ENCODE measurements at regions not wholly inside any gene's neighbourhood (a gene's known extent, or its start where the extent isn't known, plus 50 kb on each side); places are given as distances from the start of the nearest gene placed in this dataset.
"Not testable (repeated sequence)": the region's sequence is repeated elsewhere in the genome, so short reads cannot be mapped to it uniquely, and the experiment has no call there.

- peak; percentile 93 for DNase-seq
Observed at GRCh38 chr14:30270200-30271161, 288.5 kb upstream of the G2E3 start.

GRCh38 chr14:30271811-30272323 lies 287.1 kb upstream of the G2E3 start:
- DNase-seq: peak; percentile 0

DNA sequence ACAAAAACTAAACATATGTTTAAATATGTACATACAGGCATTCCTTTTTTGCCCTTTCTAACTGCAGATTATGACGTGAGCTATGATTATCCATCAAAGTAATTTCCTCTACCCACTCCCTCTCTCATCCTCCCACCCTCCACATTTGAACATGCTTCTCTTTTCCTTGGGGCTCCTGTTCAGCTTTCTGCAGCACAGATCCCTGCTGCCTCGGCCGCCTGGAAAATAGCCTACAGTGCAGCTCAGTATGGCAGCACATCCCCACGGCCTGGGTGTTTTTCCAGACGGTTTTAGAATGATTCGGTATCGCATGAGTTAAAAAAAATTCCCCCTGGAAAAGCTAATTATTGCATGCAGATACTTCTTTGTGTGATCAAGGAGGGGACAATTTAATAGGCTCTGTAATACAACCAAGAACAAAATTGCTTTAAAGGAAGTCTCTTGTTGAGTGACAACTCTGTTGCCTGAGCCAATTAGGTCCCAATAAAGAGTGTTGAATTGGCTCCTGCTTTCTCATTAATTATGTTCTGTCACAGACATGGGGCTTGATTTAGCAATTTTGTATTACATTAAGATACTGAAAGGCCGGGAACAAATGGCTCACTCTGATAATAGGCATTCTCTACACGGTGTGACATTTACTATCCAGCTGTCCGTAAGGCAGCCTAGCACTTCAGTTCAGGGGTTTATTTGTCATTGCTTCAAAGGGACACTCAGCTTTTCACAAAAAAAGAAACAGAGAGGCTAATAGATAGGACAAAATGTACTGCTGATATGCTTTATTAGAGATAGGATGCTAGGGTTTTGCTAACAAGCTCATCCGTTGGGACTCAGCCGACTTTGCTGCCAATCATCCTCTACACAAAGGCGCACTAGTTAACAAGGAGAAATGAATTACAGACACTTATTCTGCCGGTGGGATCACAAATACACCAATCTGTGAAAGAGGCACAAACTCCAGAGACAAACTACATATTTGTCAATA lies 285.8 kb upstream of the G2E3 start:
- DNase-seq: peak; percentile 72

- no peak for DNase-seq
Observed at GRCh38 chr14:30275604-30276003, 283.4 kb upstream of the G2E3 start.

GRCh38 chr14:30277268-30277667 lies 281.7 kb upstream of the G2E3 start:
- peak; percentile 82 for DNase-seq

DNA sequence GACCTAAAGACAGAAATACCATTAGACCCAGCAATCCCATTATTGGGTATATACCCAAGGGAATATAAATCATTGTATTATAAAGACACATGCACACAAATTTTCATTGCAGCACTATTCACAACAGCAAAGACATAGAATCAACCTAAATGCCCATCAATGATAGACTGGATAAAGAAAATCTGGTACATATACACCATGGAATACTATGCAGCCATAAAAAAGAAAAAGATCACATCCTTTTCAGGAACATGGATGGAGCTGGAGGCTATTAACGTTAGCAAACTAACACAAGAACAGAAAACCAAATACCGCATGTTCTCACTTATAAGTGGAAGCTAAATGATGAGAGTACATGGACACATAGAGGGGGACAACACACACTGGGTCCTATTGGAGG lies 280.1 kb upstream of the G2E3 start:
- not testable (repeated sequence) for DNase-seq

- peak; percentile 73 for DNase-seq
Observed at GRCh38 chr14:30283822-30284446, 275.0 kb upstream of the G2E3 start.

DNA sequence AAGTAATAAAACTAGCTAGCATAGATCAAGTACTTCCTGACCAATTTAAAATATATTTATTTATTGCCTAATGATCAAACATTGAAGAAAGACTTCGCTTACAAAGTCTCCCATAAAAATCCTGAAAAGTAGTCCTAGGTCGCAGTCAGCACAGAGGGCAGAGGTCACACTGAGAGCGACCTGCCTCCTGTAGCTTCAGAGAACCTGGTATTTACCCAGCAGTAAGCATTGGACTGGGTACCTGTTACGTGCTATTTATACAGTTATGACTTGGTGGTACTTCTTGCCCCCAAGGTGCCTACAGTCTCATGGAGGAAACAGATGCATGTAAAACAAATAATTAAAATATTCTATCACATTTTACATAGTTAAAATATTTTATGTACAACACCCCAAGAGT lies 274.1 kb upstream of the G2E3 start:
- DNase-seq: no peak

DNA sequence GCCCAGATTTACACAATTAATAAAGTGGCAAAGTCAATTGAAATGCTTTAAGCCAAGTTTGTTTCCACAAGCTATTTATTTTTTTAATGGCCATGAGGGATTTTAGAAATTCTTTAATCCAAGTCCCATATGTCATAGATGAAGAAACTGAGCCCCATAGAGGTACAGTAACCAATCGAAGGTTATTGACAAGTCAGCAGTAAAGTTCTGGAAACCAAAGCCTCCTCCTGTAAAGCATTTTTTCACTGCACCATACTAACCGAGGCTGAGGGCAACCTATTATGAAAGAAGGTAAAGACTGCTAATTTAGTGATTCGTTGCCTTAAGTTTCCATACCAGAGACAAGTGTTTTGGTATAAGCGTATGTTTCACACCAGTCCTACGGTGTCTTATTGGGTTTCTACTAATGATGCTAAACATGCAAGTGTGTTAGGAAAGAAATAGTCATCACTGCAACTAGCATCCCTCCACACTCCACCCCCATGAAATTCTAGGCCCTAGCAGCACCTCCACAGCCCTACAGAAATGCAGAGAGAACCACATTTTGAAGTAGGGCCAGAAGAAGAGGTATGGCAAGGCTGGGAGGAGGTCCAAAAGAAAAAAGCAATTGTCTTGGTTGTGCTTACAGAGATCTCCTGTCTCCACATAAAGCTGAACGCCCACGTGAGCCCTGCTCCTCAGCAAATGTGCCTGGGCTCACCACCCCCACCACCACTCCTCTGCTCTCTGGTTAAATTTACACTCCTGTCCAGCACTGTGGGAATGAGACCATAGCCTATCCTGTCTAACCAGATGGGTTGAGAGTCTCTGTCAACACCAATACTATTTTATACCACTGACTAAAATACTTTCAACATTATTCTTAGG lies 271.1 kb upstream of the G2E3 start:
- DNase-seq: no peak

- DNase-seq: peak; percentile 3
Observed at GRCh38 chr14:30290001-30290400, 269.0 kb upstream of the G2E3 start.

DNA sequence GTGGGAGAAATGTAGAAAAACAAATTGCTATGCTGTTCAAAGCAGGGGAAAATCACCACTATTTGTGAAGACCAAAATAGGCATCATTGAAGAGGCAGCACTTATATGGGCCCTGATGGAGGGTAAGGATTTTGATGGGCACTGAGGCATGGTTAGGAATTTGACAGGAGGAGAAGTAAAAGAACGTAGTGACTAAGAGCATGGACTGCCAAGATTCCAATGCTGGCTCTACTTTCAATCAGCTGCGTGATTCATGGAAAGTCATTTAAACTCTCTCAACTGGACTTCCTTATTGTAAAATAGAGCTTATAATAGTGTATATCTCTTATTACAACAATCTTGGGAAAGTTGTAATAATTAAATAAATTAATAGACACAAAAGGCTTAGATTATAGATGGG lies 267.7 kb upstream of the G2E3 start:
- DNase-seq: no peak

DNA sequence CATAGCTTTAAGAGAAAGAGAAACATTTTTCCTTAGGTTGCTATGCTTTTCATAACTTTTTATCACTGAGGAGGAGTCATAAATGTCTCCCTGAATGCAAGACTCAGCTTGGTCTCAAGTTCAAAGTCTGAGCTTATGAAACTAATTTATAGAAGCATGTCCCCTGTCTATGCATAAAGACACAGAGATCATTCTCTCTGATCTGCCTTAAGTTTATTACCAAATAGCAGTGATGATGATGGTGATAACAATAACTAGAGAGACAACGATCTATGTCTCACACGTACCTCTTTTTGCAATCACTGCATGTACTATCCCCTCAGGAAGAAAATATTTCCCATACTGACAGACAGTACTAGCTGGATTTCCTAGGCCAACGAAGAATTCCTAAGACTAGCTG lies 266.4 kb upstream of the G2E3 start:
- DNase-seq: no peak

GRCh38 chr14:30295980-30296379 lies 263.0 kb upstream of the G2E3 start:
- DNase-seq: no peak

DNA sequence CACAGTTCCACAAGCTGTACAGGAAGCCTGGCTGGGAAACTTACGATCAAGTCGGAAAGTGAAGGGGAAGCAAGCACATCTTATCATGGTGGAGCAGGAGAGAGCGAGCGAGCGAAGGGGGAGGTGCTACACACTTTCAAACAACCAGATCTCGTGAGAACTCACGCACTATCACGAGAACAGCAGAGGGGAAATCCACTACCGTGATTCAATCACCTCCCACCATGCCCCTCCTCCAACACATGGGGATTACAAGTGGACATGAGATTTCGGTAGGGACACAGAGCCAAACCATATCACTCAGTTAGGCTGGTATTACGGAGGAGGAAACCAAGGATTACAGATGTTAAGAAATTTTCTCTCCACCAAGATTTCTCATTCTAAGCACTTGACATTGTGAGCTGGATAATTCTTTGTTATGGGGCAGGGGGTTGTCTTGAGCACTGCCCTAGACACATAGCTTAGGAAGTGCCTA lies 262.0 kb upstream of the G2E3 start:
- no peak for DNase-seq

DNA sequence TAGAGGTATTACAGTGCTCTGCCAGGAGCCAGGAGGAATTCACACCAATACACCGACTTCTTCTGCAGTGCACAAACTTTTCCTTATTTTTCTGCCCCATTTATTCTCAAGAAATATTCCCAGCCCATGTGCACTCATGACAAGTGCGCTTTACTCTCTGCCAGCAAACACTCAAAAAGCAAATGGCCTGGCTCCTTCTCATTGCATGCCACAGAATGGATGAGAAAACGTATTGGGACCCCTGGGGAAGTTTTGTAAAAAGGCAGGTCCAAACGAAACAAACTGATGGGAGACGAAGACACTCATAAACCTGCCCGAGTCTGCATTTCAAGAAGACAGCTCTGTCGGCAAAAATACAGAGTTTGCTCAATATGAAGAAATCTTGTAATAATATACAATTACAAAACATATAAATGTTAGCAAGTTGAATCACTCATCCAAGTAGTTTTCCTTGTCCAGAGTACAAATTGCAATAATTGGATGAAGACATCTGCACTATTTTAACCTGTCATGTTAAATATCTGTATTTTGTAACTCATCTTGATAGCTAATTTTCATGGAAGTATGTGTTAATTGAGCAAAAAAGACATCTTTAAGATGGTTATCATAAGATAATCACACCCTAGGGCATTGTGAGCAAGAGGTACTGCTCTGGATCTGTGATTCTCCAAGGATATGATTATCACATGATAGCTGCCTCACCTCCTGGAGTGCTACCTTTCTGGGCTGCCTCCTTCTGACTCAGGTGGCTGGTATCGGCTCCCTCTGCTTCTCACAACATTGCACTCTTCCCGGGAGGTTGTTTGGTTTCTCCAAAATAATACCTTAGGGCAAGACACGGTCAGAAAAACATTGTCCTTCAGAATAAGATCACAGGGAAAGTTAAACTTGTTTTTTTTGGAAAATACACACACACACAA lies 260.8 kb upstream of the G2E3 start:
- DNase-seq: no peak

GRCh38 chr14:30299915-30300314 lies 259.0 kb upstream of the G2E3 start:
- DNase-seq: no peak

DNA sequence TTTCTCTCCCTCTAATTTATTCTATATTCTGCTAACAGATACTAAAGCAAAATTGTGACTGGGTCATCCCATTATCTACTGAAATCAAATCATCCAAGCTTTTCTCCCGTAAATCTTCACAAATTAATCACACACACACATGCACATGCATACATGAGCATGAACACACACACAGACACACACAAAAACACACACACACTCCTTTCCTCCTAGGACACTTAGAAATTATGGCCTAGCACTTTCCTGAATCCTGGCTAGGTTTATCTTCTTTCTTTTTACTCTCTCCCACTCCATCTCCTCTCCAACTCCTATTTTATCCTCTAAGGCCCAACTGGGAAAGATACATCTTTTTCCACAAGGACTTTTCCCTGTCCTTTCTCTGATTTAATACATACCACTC lies 255.6 kb upstream of the G2E3 start:
- no peak for DNase-seq

- no peak for DNase-seq
Observed at GRCh38 chr14:30305346-30305745, 253.6 kb upstream of the G2E3 start.

DNA sequence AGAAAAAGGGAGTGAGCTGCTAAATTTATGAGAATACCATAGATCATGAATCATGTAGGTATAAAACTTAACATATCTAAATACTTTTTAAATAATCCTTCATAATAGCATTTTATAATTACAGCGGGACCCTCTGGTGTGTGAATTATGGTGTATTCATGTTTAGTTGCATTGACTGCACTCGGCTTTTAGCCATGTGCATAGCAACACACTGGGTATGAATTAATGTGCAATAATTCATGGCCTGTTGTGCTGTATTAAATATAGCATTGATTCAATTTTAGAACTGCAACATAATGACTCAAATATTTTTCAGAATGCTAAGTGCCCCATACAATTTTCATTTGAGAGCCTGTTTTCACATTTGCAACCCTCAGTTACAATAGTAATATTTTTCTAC lies 249.6 kb upstream of the G2E3 start:
- DNase-seq: no peak

DNA sequence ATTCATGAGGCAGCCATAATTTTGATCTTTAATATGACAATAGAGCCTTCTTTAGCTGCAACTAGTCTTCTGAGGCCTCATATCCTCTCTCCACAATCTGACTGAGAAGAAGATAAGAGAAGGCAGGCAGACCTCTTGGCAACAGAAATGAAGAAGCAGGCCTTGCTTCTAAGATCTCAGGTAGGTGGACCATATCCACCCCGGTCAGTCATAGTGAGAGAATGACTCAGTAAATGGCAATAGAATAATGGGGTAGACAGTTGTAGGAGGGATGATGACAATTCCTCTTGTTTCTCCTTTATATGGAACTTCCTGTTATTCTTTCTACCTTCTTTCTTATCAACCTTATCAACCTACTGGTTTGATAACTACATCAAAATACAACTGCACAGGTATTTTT lies 246.7 kb upstream of the G2E3 start:
- DNase-seq: no peak

GRCh38 chr14:30317729-30318128 lies 241.2 kb upstream of the G2E3 start:
- DNase-seq: no peak

All from NCI-H82 (cell line).